Ascending aorta (tissue), 2 donors: ENCODE measurements at regions not wholly inside any gene's neighbourhood (a gene's known extent, or its start where the extent isn't known, plus 50 kb on each side); places are given as distances from the start of the nearest gene placed in this dataset.

ENCODE experiments used
- DNase-seq, 2 donors: peaks; one replicate each; pipeline ENCODE4 v3.0.0-alpha.2; 2019; ENCODE audit warnings: low spot score in 2 of 2
- H3K27ac ChIP-seq, 2 donors: fragments of 200-600 bp; sonication (generic); one replicate each; pipeline ENCODE4 v1.5.1; 2016 to 2017; ENCODE audit warnings: mild to moderate bottlenecking in 1 of 2
- H3K27me3 ChIP-seq: fragments of 200-600 bp; sonication (generic); one replicate; pipeline ENCODE4 v1.5.1; 2017
- H3K36me3 ChIP-seq, 2 donors: fragments of 200-600 bp; sonication (generic); one replicate each; pipeline ENCODE4 v1.5.1; 2016
- H3K4me1 ChIP-seq, 2 donors: fragments of 200-600 bp; sonication (generic); one replicate each; pipeline ENCODE4 v1.5.1; 2016 to 2017; ENCODE audit warnings: mild to moderate bottlenecking in 1 of 2
- H3K4me3 ChIP-seq, 2 donors: fragments of 200-600 bp; sonication (generic); one replicate each; pipeline ENCODE4 v1.5.1; 2016 to 2017; ENCODE audit warnings: mild to moderate bottlenecking in 1 of 2
- H3K9me3 ChIP-seq, 2 donors: fragments of 200-600 bp; sonication (generic); one replicate each; pipeline ENCODE4 v1.5.1; 2016
- CTCF ChIP-seq, 3 experiments: fragments of 200-600 bp in 2 of 3; fragments of 450-650 bp in 1 of 3; sonication (generic) in 2 of 3; IDR thresholded peaks; one replicate each; pipeline ENCODE4 v1.5.1; 2016 to 2019; ENCODE audit warnings: antibody characterized with exemption in 3 of 3, mild to moderate bottlenecking in 1 of 3, moderate library complexity in 1 of 3
- intact Hi-C: fragments of 100-400 bp; cut with DNase I; formaldehyde crosslinking; loops from one replicate; pipeline ENCODE4 v1.15.1; 2023

GRCh38 chr4:79673898-79674297 is 265.9 kb upstream of the GK2 start:
- Histone ChIP-seq H3K9me3 (peaks cover 7 to 20% of the 10 kb centered on the region in 2 donors), H3K27ac (no peak overlapping the region), H3K36me3 (no peaks in the 10 kb centered on the region), H3K4me3 (no peak overlapping the region), H3K27me3 (no peaks in the 10 kb centered on the region), H3K4me1 (no peaks in the 10 kb centered on the region)
- DNase-seq = no peak
- intact Hi-C loops = loop anchor here (10.0 kb wide), 1 partner anchor 719 kb away; no protein-coding TSS in a partner anchor
- TF ChIP-seq CTCF (IDR thresholded peaks at IDR 0.05) = no peak

GRCh38 chr4:79673377-79673776 is 265.3 kb upstream of the GK2 start:
- intact Hi-C loops = loop anchor here (10.0 kb wide), 1 partner anchor 719 kb away; no protein-coding TSS in a partner anchor
- Histone ChIP-seq H3K4me3 (no peak overlapping the region), H3K27ac (no peak overlapping the region), H3K27me3 (no peaks in the 10 kb centered on the region), H3K9me3 (peaks cover 9 to 23% of the 10 kb centered on the region in 2 donors), H3K36me3 (no peaks in the 10 kb centered on the region), H3K4me1 (no peaks in the 10 kb centered on the region)
- no peak for DNase-seq
- no peak for TF ChIP-seq CTCF (IDR thresholded peaks at IDR 0.05)

- Histone ChIP-seq H3K27me3 (no peaks in the 10 kb centered on the region), H3K36me3 (no peaks in the 10 kb centered on the region), H3K9me3 (peaks cover 9 to 12% of the 10 kb centered on the region in 2 donors), H3K4me3 (no peak overlapping the region), H3K27ac (no peak overlapping the region), H3K4me1 (no peaks in the 10 kb centered on the region)
- intact Hi-C loops = no loop called here
- no peak for DNase-seq
- no peak for TF ChIP-seq CTCF (IDR thresholded peaks at IDR 0.05)
Measured at GRCh38 chr4:79666875-79667274, 258.8 kb upstream of the GK2 start.

GRCh38 chr4:79666112-79666511 is 258.1 kb upstream of the GK2 start:
- H3K36me3 ChIP-seq = no peaks in the 10 kb centered on the region
- H3K4me1 ChIP-seq = no peaks in the 10 kb centered on the region
- no peak overlapping the region for H3K27ac ChIP-seq
- no peaks in the 10 kb centered on the region for H3K27me3 ChIP-seq
- peaks cover 9 to 12% of the 10 kb centered on the region in 2 donors for H3K9me3 ChIP-seq
- intact Hi-C loops = no loop called here
- TF ChIP-seq CTCF (IDR thresholded peaks at IDR 0.05) = no peak
- no peak for DNase-seq
- no peak overlapping the region for H3K4me3 ChIP-seq

GRCh38 chr4:79663865-79664264 is 255.8 kb upstream of the GK2 start:
- Histone ChIP-seq H3K36me3 (no peaks in the 10 kb centered on the region), H3K4me1 (no peaks in the 10 kb centered on the region), H3K27me3 (no peaks in the 10 kb centered on the region), H3K4me3 (no peak overlapping the region), H3K27ac (no peak overlapping the region), H3K9me3 (peaks cover 2 to 10% of the 10 kb centered on the region in 2 donors)
- no peak for TF ChIP-seq CTCF (IDR thresholded peaks at IDR 0.05)
- no peak for DNase-seq
- intact Hi-C loops = no loop called here

GRCh38 chr4:79663141-79663540 is 255.1 kb upstream of the GK2 start:
- Histone ChIP-seq H3K36me3 (no peaks in the 10 kb centered on the region), H3K27ac (no peak overlapping the region), H3K4me3 (no peak overlapping the region), H3K9me3 (peaks cover 0 to 7% of the 10 kb centered on the region in 2 donors), H3K4me1 (no peaks in the 10 kb centered on the region), H3K27me3 (no peaks in the 10 kb centered on the region)
- TF ChIP-seq CTCF (IDR thresholded peaks at IDR 0.05) = no peak
- intact Hi-C loops = no loop called here
- no peak for DNase-seq
